ENCODE measurements at regions not wholly inside any gene's neighbourhood (a gene's known extent, or its start where the extent isn't known, plus 50 kb on each side); places are given as distances from the start of the nearest gene placed in this dataset.

GRCh38 chr7:41328544-41328943, 374.3 kb downstream of the INHBA start:
- Histone ChIP-seq H3K27ac (ENCODE audit: poor library complexity, severe bottlenecking) (no peak overlapping the region), H3K36me3 (ENCODE audit: low read depth) (no peaks in the 10 kb centered on the region), H3K27me3 (ENCODE audit: insufficient read depth, poor library complexity, severe bottlenecking) (no peaks in the 10 kb centered on the region), H3K4me1 (ENCODE audit: insufficient read depth, poor library complexity, severe bottlenecking) (peaks cover 6% of the 10 kb centered on the region), H3K4me3 (ENCODE audit: severe bottlenecking) (no peak overlapping the region), H3K9me3 (ENCODE audit: severe bottlenecking) (no peaks in the 10 kb centered on the region)
- ATAC-seq (ENCODE audit: low read depth) (no peak), DNase-seq (ENCODE audit: low spot score) (no peak)
- no peak for TF ChIP-seq CTCF (IDR thresholded peaks at IDR 0.05; ENCODE audit: poor library complexity, severe bottlenecking)

GRCh38 chr7:41328131-41328530, 374.8 kb downstream of the INHBA start:
- H3K36me3 ChIP-seq (ENCODE audit: low read depth) = no peaks in the 10 kb centered on the region
- H3K4me3 ChIP-seq (ENCODE audit: severe bottlenecking) = no peak overlapping the region
- H3K9me3 ChIP-seq (ENCODE audit: severe bottlenecking) = no peaks in the 10 kb centered on the region
- ATAC-seq (ENCODE audit: low read depth) = no peak
- H3K27me3 ChIP-seq (ENCODE audit: insufficient read depth, poor library complexity, severe bottlenecking) = no peaks in the 10 kb centered on the region
- no peak for TF ChIP-seq CTCF (IDR thresholded peaks at IDR 0.05; ENCODE audit: poor library complexity, severe bottlenecking)
- no peak overlapping the region for H3K27ac ChIP-seq (ENCODE audit: poor library complexity, severe bottlenecking)
- H3K4me1 ChIP-seq (ENCODE audit: insufficient read depth, poor library complexity, severe bottlenecking) = peaks cover 2% of the 10 kb centered on the region
- DNase-seq (ENCODE audit: low spot score) = no peak

GRCh38 chr7:41326616-41327015, 376.3 kb downstream of the INHBA start:
- Histone ChIP-seq H3K27ac (ENCODE audit: poor library complexity, severe bottlenecking) (no peak overlapping the region), H3K27me3 (ENCODE audit: insufficient read depth, poor library complexity, severe bottlenecking) (no peaks in the 10 kb centered on the region), H3K4me3 (ENCODE audit: severe bottlenecking) (no peak overlapping the region), H3K4me1 (ENCODE audit: insufficient read depth, poor library complexity, severe bottlenecking) (peaks cover 2% of the 10 kb centered on the region), H3K9me3 (ENCODE audit: severe bottlenecking) (no peaks in the 10 kb centered on the region), H3K36me3 (ENCODE audit: low read depth) (no peaks in the 10 kb centered on the region)
- DNase-seq (ENCODE audit: low spot score) (no peak), ATAC-seq (ENCODE audit: low read depth) (no peak)
- TF ChIP-seq CTCF (IDR thresholded peaks at IDR 0.05; ENCODE audit: poor library complexity, severe bottlenecking) = no peak

GRCh38 chr7:41323806-41324205, 379.1 kb downstream of the INHBA start:
- Histone ChIP-seq H3K9me3 (ENCODE audit: severe bottlenecking) (no peaks in the 10 kb centered on the region), H3K36me3 (ENCODE audit: low read depth) (no peaks in the 10 kb centered on the region), H3K27me3 (ENCODE audit: insufficient read depth, poor library complexity, severe bottlenecking) (no peaks in the 10 kb centered on the region), H3K4me1 (ENCODE audit: insufficient read depth, poor library complexity, severe bottlenecking) (peaks cover 2% of the 10 kb centered on the region), H3K4me3 (ENCODE audit: severe bottlenecking) (no peak overlapping the region), H3K27ac (ENCODE audit: poor library complexity, severe bottlenecking) (no peak overlapping the region)
- DNase-seq (ENCODE audit: low spot score) (no peak), ATAC-seq (ENCODE audit: low read depth) (no peak)
- no peak for TF ChIP-seq CTCF (IDR thresholded peaks at IDR 0.05; ENCODE audit: poor library complexity, severe bottlenecking)

- no peaks in the 10 kb centered on the region for H3K9me3 ChIP-seq (ENCODE audit: severe bottlenecking)
Measured at GRCh38 chr7:41319581-41319980, 383.3 kb downstream of the INHBA start.

More at GRCh38 chr7:41319581-41319980, 383.3 kb downstream of the INHBA start:
- ATAC-seq (ENCODE audit: low read depth) (no peak), DNase-seq (ENCODE audit: low spot score) (no peak)
- no peaks in the 10 kb centered on the region for H3K36me3 ChIP-seq (ENCODE audit: low read depth)
- TF ChIP-seq CTCF (IDR thresholded peaks at IDR 0.05; ENCODE audit: poor library complexity, severe bottlenecking) = no peak
- H3K27ac ChIP-seq (ENCODE audit: poor library complexity, severe bottlenecking) = no peak overlapping the region
- H3K4me1 ChIP-seq (ENCODE audit: insufficient read depth, poor library complexity, severe bottlenecking) = no peaks in the 10 kb centered on the region
- H3K4me3 ChIP-seq (ENCODE audit: severe bottlenecking) = no peak overlapping the region
- no peaks in the 10 kb centered on the region for H3K27me3 ChIP-seq (ENCODE audit: insufficient read depth, poor library complexity, severe bottlenecking)
